ENCODE measurements at regions not wholly inside any gene's neighbourhood (a gene's known extent, or its start where the extent isn't known, plus 50 kb on each side); places are given as distances from the start of the nearest gene placed in this dataset.

- WGBS (ENCODE audit: low lambda C conversion rate), result no CpG with 5 or more reads among the region's 1 CpG
- ATAC-seq (no peak), DNase-seq (ENCODE audit: low spot score) (no peak), FAIRE-seq (no peak)
- Histone ChIP-seq H3K4me2 (ENCODE audit: low read depth, low read length) (no peak overlapping the region), H3K9me3 (ENCODE audit: low read length) (peaks cover 10% of the 10 kb centered on the region; the same call in 1 of the 2 replicates), H4K20me1 (ENCODE audit: insufficient read depth, low read length) (no peaks in the 10 kb centered on the region), H3K27ac (ENCODE audit: extremely low read length, insufficient read depth, low read length) (no peak overlapping the region), H3K79me2 (ENCODE audit: insufficient read depth, low read length) (no peaks in the 10 kb centered on the region), H3K4me1 (ENCODE audit: insufficient read depth, low read length) (no peaks in the 10 kb centered on the region), H2AFZ (ENCODE audit: low read length) (no peak overlapping the region), H3K9ac (ENCODE audit: insufficient read depth, low read depth, low read length) (no peak overlapping the region), H3K4me3 (replicated peaks in 1 of 3; ENCODE audit: insufficient read depth in 1 of 3, low read depth in 2 of 3, low read length in 3 of 3) (no peak overlapping the region), H3K27me3 (ENCODE audit: control insufficient read depth in 1 of 2, insufficient read depth in 2 of 2, low read length in 2 of 2) (no peaks in the 10 kb centered on the region), H3K36me3 (replicated peaks in 1 of 2; ENCODE audit: control insufficient read depth in 1 of 2, insufficient read depth in 2 of 2, low read length in 2 of 2) (no peaks in the 10 kb centered on the region)
- POLR2A ChIA-PET, result no interaction called here
- TF ChIP-seq SNAI1 (CRISPR knock-in tag; IDR thresholded peaks at IDR 0.05; ENCODE audit: borderline replicate concordance) (no peak), IRF2 (CRISPR knock-in tag; IDR thresholded peaks at IDR 0.05) (no peak)
- intact Hi-C loops (cut with micrococcal nuclease; ENCODE audit: unreplicated experiment) (no loop called here), in situ Hi-C loops (cut with HindIII; ENCODE audit: extremely low pct_ligation_motif_present, low pct_unique_long_range_greater_than_20kb) (no loop called here)
- CTCF ChIA-PET (ENCODE audit: low intra/inter-chr PET ratio, low total read pairs), result no interaction called here
- BruUV-seq (replicated peaks), result no TSS peak
These were observed 466.0 kb upstream of the THBS1 start for GRCh38 chr15:39114690-39115378.

- no peaks in the 10 kb centered on the region for H3K4me1 ChIP-seq (ENCODE audit: insufficient read depth, low read length)
- H3K4me3 ChIP-seq (replicated peaks in 1 of 3; ENCODE audit: insufficient read depth in 1 of 3, low read depth in 2 of 3, low read length in 3 of 3), result no peak overlapping the region
- CTCF ChIA-PET (ENCODE audit: low intra/inter-chr PET ratio, low total read pairs), result no interaction called here
- no peak overlapping the region for H3K4me2 ChIP-seq (ENCODE audit: low read depth, low read length)
- POLR2A ChIA-PET, result no interaction called here
- H4K20me1 ChIP-seq (ENCODE audit: insufficient read depth, low read length), result no peaks in the 10 kb centered on the region
- peaks cover 10% of the 10 kb centered on the region; the same call in 1 of the 2 replicates for H3K9me3 ChIP-seq (ENCODE audit: low read length)
- DNase-seq (ENCODE audit: low spot score), result no peak
- 36% methylated on average over 2 of the region's 2 CpGs for WGBS (ENCODE audit: low lambda C conversion rate)
- no peaks in the 10 kb centered on the region for H3K27me3 ChIP-seq (ENCODE audit: control insufficient read depth in 1 of 2, insufficient read depth in 2 of 2, low read length in 2 of 2)
- intact Hi-C loops (cut with micrococcal nuclease; ENCODE audit: unreplicated experiment), result no loop called here
- H3K36me3 ChIP-seq (replicated peaks in 1 of 2; ENCODE audit: control insufficient read depth in 1 of 2, insufficient read depth in 2 of 2, low read length in 2 of 2), result no peaks in the 10 kb centered on the region
- no peak overlapping the region for H3K27ac ChIP-seq (ENCODE audit: extremely low read length, insufficient read depth, low read length)
- BruUV-seq (replicated peaks), result no TSS peak
- no peak for FAIRE-seq
- no peaks in the 10 kb centered on the region for H3K79me2 ChIP-seq (ENCODE audit: insufficient read depth, low read length)
- in situ Hi-C loops (cut with HindIII; ENCODE audit: extremely low pct_ligation_motif_present, low pct_unique_long_range_greater_than_20kb), result no loop called here
- ATAC-seq, result no peak
- H3K9ac ChIP-seq (ENCODE audit: insufficient read depth, low read depth, low read length), result no peak overlapping the region
- no peak overlapping the region for H2AFZ ChIP-seq (ENCODE audit: low read length)
- TF ChIP-seq DDIT3 (CRISPR knock-in tag; IDR thresholded peaks at IDR 0.05) (no peak), CEBPG (CRISPR knock-in tag; IDR thresholded peaks at IDR 0.05) (no peak), BCL3 (CRISPR knock-in tag; IDR thresholded peaks at IDR 0.05) (no peak), ZNF605 (CRISPR knock-in tag; IDR thresholded peaks at IDR 0.05) (no peak), SP4 (CRISPR knock-in tag; IDR thresholded peaks at IDR 0.05) (no peak), SETDB1 (CRISPR knock-in tag; IDR thresholded peaks at IDR 0.05; ENCODE audit: borderline replicate concordance) (no peak), SIN3B (IDR thresholded peaks at IDR 0.05; ENCODE audit: low read length) (no peak), ZNF644 (CRISPR knock-in tag; IDR thresholded peaks at IDR 0.05; ENCODE audit: low read depth) (no peak), SIX4 (CRISPR knock-in tag; IDR thresholded peaks at IDR 0.05) (no peak), HOXA7 (CRISPR knock-in tag; IDR thresholded peaks at IDR 0.05) (no peak), ZNF615 (CRISPR knock-in tag; IDR thresholded peaks at IDR 0.05; ENCODE audit: borderline replicate concordance) (no peak), PPARG (CRISPR knock-in tag; conservative IDR thresholded peaks at IDR 0.05) (no peak), YEATS4 (CRISPR knock-in tag; IDR thresholded peaks at IDR 0.05; ENCODE audit: borderline replicate concordance) (no peak)
- TF ChIP-seq, protein P1, sequence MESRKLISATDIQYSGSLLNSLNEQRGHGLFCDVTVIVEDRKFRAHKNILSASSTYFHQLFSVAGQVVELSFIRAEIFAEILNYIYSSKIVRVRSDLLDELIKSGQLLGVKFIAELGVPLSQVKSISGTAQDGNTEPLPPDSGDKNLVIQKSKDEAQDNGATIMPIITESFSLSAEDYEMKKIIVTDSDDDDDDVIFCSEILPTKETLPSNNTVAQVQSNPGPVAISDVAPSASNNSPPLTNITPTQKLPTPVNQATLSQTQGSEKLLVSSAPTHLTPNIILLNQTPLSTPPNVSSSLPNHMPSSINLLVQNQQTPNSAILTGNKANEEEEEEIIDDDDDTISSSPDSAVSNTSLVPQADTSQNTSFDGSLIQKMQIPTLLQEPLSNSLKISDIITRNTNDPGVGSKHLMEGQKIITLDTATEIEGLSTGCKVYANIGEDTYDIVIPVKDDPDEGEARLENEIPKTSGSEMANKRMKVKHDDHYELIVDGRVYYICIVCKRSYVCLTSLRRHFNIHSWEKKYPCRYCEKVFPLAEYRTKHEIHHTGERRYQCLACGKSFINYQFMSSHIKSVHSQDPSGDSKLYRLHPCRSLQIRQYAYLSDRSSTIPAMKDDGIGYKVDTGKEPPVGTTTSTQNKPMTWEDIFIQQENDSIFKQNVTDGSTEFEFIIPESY (CRISPR knock-in tag; IDR thresholded peaks at IDR 0.05), result no peak
These were observed 465.4 kb upstream of the THBS1 start for GRCh38 chr15:39115379-39116057.
